AG09309 (cell line): ENCODE measurements at regions not wholly inside any gene's neighbourhood (a gene's known extent, or its start where the extent isn't known, plus 50 kb on each side); places are given as distances from the start of the nearest gene placed in this dataset.
"Not testable (repeated sequence)": the region's sequence is repeated elsewhere in the genome, so short reads cannot be mapped to it uniquely, and the experiment has no call there.

Experiments used
- DNase-seq: peaks from one replicate; pipeline ENCODE4 v3.0.0-alpha.2; 2010; ENCODE audit warnings: low read depth
- H3K4me3 ChIP-seq: 2 replicates; pipeline ENCODE4 v1.5.1; 2011; ENCODE audit warnings: mild to moderate bottlenecking, low read depth, low read length, moderate library complexity; ENCODE audit not compliant: control insufficient read depth
- CTCF ChIP-seq: IDR thresholded peaks from 2 replicates; pipeline ENCODE4 v1.5.1; 2011; ENCODE audit warnings: mild to moderate bottlenecking, low read depth, low read length, inconsistent platforms; ENCODE audit not compliant: insufficient read depth, control insufficient read depth; ENCODE audit errors: missing control alignments

GRCh38 chr20:40965671-40966070 is 63.0 kb upstream of the TOP1 start:
- no peak for DNase-seq
- TF ChIP-seq CTCF, result no peak
- H3K4me3 ChIP-seq, result no peak overlapping the region

GRCh38 chr20:40966103-40966502 is 62.5 kb upstream of the TOP1 start:
- no peak for DNase-seq
- no peak overlapping the region for H3K4me3 ChIP-seq
- TF ChIP-seq CTCF, result peak; percentile 36

- no peak overlapping the region for H3K4me3 ChIP-seq
- no peak for DNase-seq
- TF ChIP-seq CTCF, result no peak
These were observed 62.0 kb upstream of the TOP1 start for GRCh38 chr20:40966516-40967185.

GRCh38 chr20:40967700-40968099 is 60.9 kb upstream of the TOP1 start:
- no peak for TF ChIP-seq CTCF
- H3K4me3 ChIP-seq, result no peak overlapping the region
- DNase-seq, result no peak

- peak overlapping the region; percentile 42 for H3K4me3 ChIP-seq
- DNase-seq, result not testable (repeated sequence)
- peak; percentile 99 for TF ChIP-seq CTCF
These were observed 59.6 kb upstream of the TOP1 start for GRCh38 chr20:40968816-40969562.

- peak; percentile 28 for TF ChIP-seq CTCF
- DNase-seq, result no peak
- H3K4me3 ChIP-seq, result no peak overlapping the region
These were observed 58.4 kb upstream of the TOP1 start for GRCh38 chr20:40970218-40970617.

- no peak for DNase-seq
These were observed 51.4 kb upstream of the TOP1 start for GRCh38 chr20:40977218-40977617.

More at GRCh38 chr20:40977218-40977617, 51.4 kb upstream of the TOP1 start:
- no peak overlapping the region for H3K4me3 ChIP-seq
- TF ChIP-seq CTCF, result no peak
